Endodermal cell (in vitro differentiated cells): ENCODE measurements at regions not wholly inside any gene's neighbourhood (a gene's known extent, or its start where the extent isn't known, plus 50 kb on each side); places are given as distances from the start of the nearest gene placed in this dataset.

Experiments
- DNase-seq: peaks from one replicate; pipeline ENCODE4 v3.0.0-alpha.2; 2017
- H3K27ac ChIP-seq: 2 replicates; pipeline ENCODE4 v1.5.1; 2013; ENCODE audit warnings: mild to moderate bottlenecking, low read depth, low read length, moderate library complexity
- H3K27me3 ChIP-seq: 2 replicates; pipeline ENCODE4 v1.6.1; 2013; ENCODE audit warnings: mild to moderate bottlenecking, low read length, moderate library complexity; ENCODE audit not compliant: insufficient read depth, control insufficient read depth, poor library complexity, severe bottlenecking
- H3K36me3 ChIP-seq: 2 replicates; pipeline ENCODE4 v1.7.0; 2013; ENCODE audit warnings: mild to moderate bottlenecking, low read length, moderate library complexity; ENCODE audit not compliant: control insufficient read depth, insufficient read depth
- H3K4me1 ChIP-seq: one replicate; pipeline ENCODE4 v1.7.0; 2013; ENCODE audit warnings: low read length; ENCODE audit not compliant: control insufficient read depth, insufficient read depth
- H3K4me3 ChIP-seq: 2 replicates; pipeline ENCODE4 v1.5.1; 2013; ENCODE audit warnings: mild to moderate bottlenecking, low read length, moderate library complexity
- H3K9ac ChIP-seq: 2 replicates; pipeline ENCODE4 v1.6.1; 2013; ENCODE audit warnings: mild to moderate bottlenecking, low read length, moderate library complexity; ENCODE audit not compliant: poor library complexity, severe bottlenecking; ENCODE audit errors: extremely low read depth
- H3K9me3 ChIP-seq: 2 replicates; pipeline ENCODE4 v1.6.1; 2013; ENCODE audit warnings: mild to moderate bottlenecking, low read length, moderate library complexity; ENCODE audit not compliant: control insufficient read depth
- H3K27ac Mint-ChIP-seq: 2 replicates; pipeline ENCODE4 v1.8.0; 2020; ENCODE audit warnings: mixed read lengths
- H3K27me3 Mint-ChIP-seq: 2 replicates; pipeline ENCODE4 v1.8.0; 2021; ENCODE audit warnings: mild to moderate bottlenecking, mixed read lengths; ENCODE audit not compliant: insufficient read depth
- H3K36me3 Mint-ChIP-seq: 2 replicates; pipeline ENCODE4 v1.8.0; 2020; ENCODE audit warnings: low read depth, mixed read lengths
- H3K4me1 Mint-ChIP-seq: 2 replicates; pipeline ENCODE4 v1.8.0; 2020; ENCODE audit warnings: mixed read lengths
- H3K4me3 Mint-ChIP-seq: 2 replicates; pipeline ENCODE4 v1.8.0; 2020; ENCODE audit warnings: mild to moderate bottlenecking, moderate library complexity, mixed read lengths
- H3K9me3 Mint-ChIP-seq: 2 replicates; pipeline ENCODE4 v1.8.0; 2020; ENCODE audit warnings: mild to moderate bottlenecking, mixed read lengths
- CTCF ChIP-seq: fragments of 200-600 bp; sonication (generic); conservative IDR thresholded peaks from 2 replicates; pipeline ENCODE4 v1.5.0; 2021; ENCODE audit warnings: antibody characterized with exemption, mild to moderate bottlenecking
- WGBS, 2 experiments: methylation state at CpG; one replicate each; pipeline versions ENCODE4 v1.1.5 to v1.1.7; 2013; ENCODE audit warnings: missing lambda C conversion rate in 2 of 2, mixed read lengths in 1 of 2; ENCODE audit not compliant: insufficient coverage in 1 of 2, insufficient read length in 1 of 2; 5-methylcytosine and 5-hydroxymethylcytosine counted together

DNA sequence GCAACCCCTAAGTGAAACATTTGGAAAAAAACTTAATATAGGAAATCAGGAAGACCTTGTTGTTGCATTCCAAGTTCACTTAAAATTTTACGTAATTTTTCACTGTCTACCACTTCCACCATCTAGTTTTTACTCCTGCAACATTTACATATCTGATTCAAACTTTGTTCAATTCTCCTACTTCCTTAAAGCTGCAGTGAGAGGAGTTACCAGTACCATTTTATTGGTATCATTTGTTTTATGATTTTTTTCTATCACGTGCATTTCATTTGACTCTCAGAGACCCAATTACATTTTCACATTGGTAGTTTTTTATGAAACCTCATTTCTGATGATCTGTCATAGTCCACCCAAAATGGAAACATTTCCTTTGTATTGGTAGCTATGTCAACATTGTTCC, 284.9 kb upstream of the MDFIC2 start:
- H3K36me3 ChIP-seq = no peaks in the 10 kb centered on the region
- H3K4me3 Mint-ChIP-seq = no peak overlapping the region
- no peaks in the 10 kb centered on the region for H3K27me3 Mint-ChIP-seq
- H3K27ac Mint-ChIP-seq = no peak overlapping the region
- no peaks in the 10 kb centered on the region for H3K36me3 Mint-ChIP-seq
- no peak for DNase-seq
- no peak overlapping the region for H3K9ac ChIP-seq
- TF ChIP-seq CTCF = no peak
- H3K27me3 ChIP-seq = peaks cover 15% of the 10 kb centered on the region
- H3K9me3 ChIP-seq = no peaks in the 10 kb centered on the region
- no peaks in the 10 kb centered on the region for H3K4me1 ChIP-seq
- no peaks in the 10 kb centered on the region for H3K9me3 Mint-ChIP-seq
- H3K4me1 Mint-ChIP-seq = no peaks in the 10 kb centered on the region
- H3K4me3 ChIP-seq = no peak overlapping the region
- whole genome bisulfite sequencing, 2 experiments = 91 to 100% methylated on average over 1 to 2 of the region's 2 CpGs
- H3K27ac ChIP-seq = no peak overlapping the region

DNA sequence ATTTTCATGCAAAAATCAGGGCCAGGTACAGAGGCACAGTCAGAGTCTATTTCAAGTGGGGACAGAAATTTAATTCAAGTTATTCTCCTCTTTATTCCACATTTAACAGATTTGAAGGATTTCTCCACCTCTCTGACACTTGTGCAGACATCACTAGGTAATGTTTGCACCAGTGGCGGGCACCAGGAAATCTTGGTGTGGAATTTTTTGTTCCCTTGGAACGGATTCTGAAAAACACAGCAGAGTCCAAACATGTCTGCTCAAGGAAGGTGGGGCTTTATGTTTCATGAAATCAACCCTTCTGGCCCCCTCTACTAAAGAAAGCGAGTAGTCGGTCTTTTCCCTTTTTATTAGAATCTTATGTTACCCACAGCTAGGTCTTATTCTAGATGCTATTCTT, 271.2 kb upstream of the MDFIC2 start:
- Mint-ChIP-seq H3K4me1 (no peaks in the 10 kb centered on the region), H3K27me3 (no peaks in the 10 kb centered on the region), H3K4me3 (no peak overlapping the region), H3K36me3 (no peaks in the 10 kb centered on the region), H3K9me3 (no peaks in the 10 kb centered on the region), H3K27ac (no peak overlapping the region)
- H3K9me3 ChIP-seq = no peaks in the 10 kb centered on the region
- no peak for DNase-seq
- no peaks in the 10 kb centered on the region for H3K4me1 ChIP-seq
- H3K4me3 ChIP-seq = no peak overlapping the region
- no peaks in the 10 kb centered on the region for H3K27me3 ChIP-seq
- 90 to 94% methylated on average over 2 to 4 of the region's 4 CpGs for WGBS, 2 experiments
- H3K36me3 ChIP-seq = no peaks in the 10 kb centered on the region
- H3K27ac ChIP-seq = no peak overlapping the region
- no peak overlapping the region for H3K9ac ChIP-seq
- TF ChIP-seq CTCF = no peak

DNA sequence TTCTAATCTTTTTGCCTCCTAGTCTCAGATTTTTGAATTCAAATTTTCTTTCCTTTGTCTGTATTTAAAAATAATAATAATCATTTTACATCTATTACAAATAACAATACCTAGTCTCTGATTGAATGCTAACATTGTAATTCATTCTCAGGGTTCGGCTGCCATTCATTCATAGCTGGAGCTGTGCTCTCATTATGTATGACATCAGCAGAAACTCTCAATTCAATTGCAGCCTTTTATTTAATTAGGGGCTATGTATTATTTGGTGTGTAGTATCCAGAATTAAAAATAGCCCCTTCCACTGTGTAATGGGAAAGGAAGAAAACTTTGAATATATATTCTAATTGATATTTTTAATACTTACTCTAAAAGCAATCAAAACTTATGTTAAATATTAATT, 270.4 kb upstream of the MDFIC2 start:
- no peaks in the 10 kb centered on the region for H3K9me3 Mint-ChIP-seq
- H3K27ac ChIP-seq = no peak overlapping the region
- no peak overlapping the region for H3K9ac ChIP-seq
- no peaks in the 10 kb centered on the region for H3K27me3 ChIP-seq
- H3K4me1 ChIP-seq = no peaks in the 10 kb centered on the region
- WGBS, 2 experiments = 93% methylated on average over 1 of the region's 1 CpG; no CpG with 5 or more reads in 1 of the 2 experiments
- H3K4me3 Mint-ChIP-seq = no peak overlapping the region
- H3K9me3 ChIP-seq = no peaks in the 10 kb centered on the region
- no peaks in the 10 kb centered on the region for H3K27me3 Mint-ChIP-seq
- no peaks in the 10 kb centered on the region for H3K36me3 Mint-ChIP-seq
- DNase-seq = no peak
- no peaks in the 10 kb centered on the region for H3K36me3 ChIP-seq
- no peaks in the 10 kb centered on the region for H3K4me1 Mint-ChIP-seq
- H3K4me3 ChIP-seq = no peak overlapping the region
- no peak for TF ChIP-seq CTCF
- H3K27ac Mint-ChIP-seq = no peak overlapping the region
